ENCODE measurements at regions not wholly inside any gene's neighbourhood (a gene's known extent, or its start where the extent isn't known, plus 50 kb on each side); places are given as distances from the start of the nearest gene placed in this dataset.

DNA sequence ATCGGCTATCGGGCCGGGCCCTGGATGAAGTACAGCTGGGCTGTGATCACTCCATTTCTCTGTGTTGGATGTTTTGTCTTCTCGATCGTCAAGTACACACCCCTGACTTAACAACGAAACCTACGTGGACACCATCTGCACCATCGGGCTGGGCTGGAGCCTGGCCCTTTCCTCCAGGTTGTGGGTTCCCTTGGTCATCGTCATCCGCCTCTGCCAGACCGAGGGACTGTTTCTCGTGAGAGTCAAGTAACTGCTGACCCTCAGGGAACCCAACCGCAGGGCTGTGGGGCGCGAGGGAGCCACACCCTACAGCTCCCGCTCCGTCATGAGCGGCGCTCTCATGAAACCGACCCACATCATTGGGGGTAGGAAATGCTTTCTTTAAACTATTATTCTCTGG, 842.4 kb upstream of the TMPRSS15 start:
- peaks cover 14% of the 10 kb centered on the region for H3K9me3 Mint-ChIP-seq
- ChIA-PET CTCF (no interaction called here), POLR2A (no interaction called here)
- DNase-seq (no peak), ATAC-seq (no peak)
- H3K36me3 Mint-ChIP-seq (ENCODE audit: low read depth), result no peaks in the 10 kb centered on the region
- no peaks in the 10 kb centered on the region for H3K27me3 Mint-ChIP-seq
- TF ChIP-seq, protein P1, sequence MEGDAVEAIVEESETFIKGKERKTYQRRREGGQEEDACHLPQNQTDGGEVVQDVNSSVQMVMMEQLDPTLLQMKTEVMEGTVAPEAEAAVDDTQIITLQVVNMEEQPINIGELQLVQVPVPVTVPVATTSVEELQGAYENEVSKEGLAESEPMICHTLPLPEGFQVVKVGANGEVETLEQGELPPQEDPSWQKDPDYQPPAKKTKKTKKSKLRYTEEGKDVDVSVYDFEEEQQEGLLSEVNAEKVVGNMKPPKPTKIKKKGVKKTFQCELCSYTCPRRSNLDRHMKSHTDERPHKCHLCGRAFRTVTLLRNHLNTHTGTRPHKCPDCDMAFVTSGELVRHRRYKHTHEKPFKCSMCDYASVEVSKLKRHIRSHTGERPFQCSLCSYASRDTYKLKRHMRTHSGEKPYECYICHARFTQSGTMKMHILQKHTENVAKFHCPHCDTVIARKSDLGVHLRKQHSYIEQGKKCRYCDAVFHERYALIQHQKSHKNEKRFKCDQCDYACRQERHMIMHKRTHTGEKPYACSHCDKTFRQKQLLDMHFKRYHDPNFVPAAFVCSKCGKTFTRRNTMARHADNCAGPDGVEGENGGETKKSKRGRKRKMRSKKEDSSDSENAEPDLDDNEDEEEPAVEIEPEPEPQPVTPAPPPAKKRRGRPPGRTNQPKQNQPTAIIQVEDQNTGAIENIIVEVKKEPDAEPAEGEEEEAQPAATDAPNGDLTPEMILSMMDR (IDR thresholded peaks at IDR 0.05), result no peak
- intact Hi-C loops (cut with micrococcal nuclease), result no loop called here
- no peaks in the 10 kb centered on the region for H3K4me1 Mint-ChIP-seq (ENCODE audit: low read depth)
- no peak overlapping the region for H3K4me3 Mint-ChIP-seq
- H3K27ac Mint-ChIP-seq, result no peak overlapping the region

DNA sequence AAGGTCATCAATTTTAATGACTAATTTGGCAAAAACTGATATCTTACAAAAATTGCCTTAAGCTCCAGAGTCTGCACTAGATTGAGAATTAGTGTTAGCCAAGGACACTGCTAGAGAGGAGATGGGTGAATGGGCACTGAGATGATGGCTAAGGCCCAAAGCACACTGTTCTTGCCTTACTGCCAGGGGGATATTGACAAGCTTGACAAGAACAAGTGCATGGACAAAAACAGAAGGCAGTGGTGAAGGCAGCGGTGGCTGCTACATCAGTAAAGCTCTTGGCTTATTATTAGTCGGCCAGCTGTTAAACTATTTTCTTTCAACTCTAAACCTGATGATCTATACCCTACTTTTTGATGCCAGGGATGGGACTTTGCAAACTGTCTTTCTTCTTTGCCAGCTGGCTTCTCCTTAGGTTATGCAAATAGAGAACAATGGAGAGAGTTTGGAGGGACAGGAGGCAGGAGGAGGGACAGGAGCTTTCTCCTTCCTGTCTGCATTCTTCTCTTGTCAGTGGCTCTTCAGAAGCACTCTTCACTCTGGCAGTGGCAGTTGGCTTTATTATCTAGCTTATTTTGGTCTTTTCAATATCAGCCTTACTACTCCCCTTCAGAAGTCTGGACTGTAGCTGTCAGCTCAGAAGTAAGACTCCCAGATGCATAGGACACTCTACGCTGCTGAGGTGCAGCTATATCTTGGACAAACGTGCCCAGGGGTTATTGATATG, 853.5 kb upstream of the TMPRSS15 start:
- Mint-ChIP-seq H3K36me3 (ENCODE audit: low read depth) (no peaks in the 10 kb centered on the region), H3K4me1 (ENCODE audit: low read depth) (no peaks in the 10 kb centered on the region), H3K4me3 (no peak overlapping the region), H3K27ac (no peak overlapping the region), H3K9me3 (peaks cover 6% of the 10 kb centered on the region), H3K27me3 (no peaks in the 10 kb centered on the region)
- TF ChIP-seq, protein P1 (IDR thresholded peaks at IDR 0.05), result no peak
- intact Hi-C loops (cut with micrococcal nuclease), result no loop called here
- no peak for ATAC-seq
- POLR2A ChIA-PET, result no interaction called here
- no peak for DNase-seq
- CTCF ChIA-PET, result no interaction called here

DNA sequence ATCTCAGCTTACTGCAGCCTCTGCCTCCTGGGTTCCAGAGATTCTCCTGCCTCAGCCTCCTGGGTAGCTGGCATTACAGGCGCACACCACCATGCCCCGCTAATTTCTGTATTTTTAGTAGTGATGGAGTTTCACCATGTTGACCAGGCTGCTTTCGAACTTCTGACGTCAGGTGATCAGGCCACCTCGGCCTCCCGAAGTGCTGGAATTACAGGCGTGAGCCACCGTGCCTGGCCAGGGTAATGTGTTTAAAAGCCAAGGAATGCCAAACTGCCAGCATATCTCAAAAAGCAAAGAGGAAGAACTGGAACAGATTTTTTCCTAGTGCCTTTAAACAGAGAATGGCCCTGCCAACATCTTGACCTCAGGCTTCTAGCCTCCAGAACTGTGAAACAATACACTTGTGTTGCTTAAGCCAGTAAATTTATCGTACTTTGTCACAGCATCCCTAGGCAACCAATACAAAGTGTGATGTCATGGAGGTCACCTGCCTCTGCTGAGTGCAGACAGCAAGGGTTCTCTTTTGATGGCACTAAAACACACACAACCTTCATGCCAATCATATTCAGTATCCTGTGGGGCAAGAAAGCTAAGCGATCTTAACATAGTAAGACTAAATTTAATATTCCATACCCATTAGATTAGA, 858.3 kb upstream of the TMPRSS15 start:
- ChIA-PET CTCF (no interaction called here), POLR2A (no interaction called here)
- Mint-ChIP-seq H3K9me3 (peaks cover 3% of the 10 kb centered on the region), H3K27ac (no peak overlapping the region), H3K4me1 (ENCODE audit: low read depth) (no peaks in the 10 kb centered on the region), H3K27me3 (no peaks in the 10 kb centered on the region), H3K36me3 (ENCODE audit: low read depth) (no peaks in the 10 kb centered on the region), H3K4me3 (no peak overlapping the region)
- TF ChIP-seq, protein P1 (IDR thresholded peaks at IDR 0.05), result no peak
- DNase-seq (no peak), ATAC-seq (no peak)
- intact Hi-C loops (cut with micrococcal nuclease), result no loop called here

DNA sequence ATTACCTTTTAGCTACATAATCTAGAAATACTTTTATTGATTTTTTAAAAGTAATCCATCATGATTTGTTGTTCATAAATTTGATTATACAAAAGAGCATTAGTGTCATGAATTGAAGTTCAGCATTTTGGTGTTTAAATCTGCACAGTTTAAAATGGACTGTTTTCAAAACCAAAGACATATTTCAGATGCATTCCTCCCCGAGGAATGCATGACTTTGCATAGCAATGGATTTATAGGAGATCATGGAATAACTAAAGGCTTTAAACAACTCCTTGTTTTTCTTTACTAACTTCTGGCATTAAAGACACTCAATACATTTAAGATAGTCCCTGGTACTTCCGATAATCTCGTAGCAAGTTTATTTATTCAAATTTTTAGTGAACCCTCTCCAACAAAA, 863.1 kb upstream of the TMPRSS15 start:
- DNase-seq, result no peak
- H3K4me3 Mint-ChIP-seq, result no peak overlapping the region
- no peak for ATAC-seq
- TF ChIP-seq, protein P1 (IDR thresholded peaks at IDR 0.05), result no peak
- no peak overlapping the region for H3K27ac Mint-ChIP-seq
- ChIA-PET CTCF (no interaction called here), POLR2A (no interaction called here)
- H3K4me1 Mint-ChIP-seq (ENCODE audit: low read depth), result no peaks in the 10 kb centered on the region
- H3K36me3 Mint-ChIP-seq (ENCODE audit: low read depth), result no peaks in the 10 kb centered on the region
- intact Hi-C loops (cut with micrococcal nuclease), result no loop called here
- no peaks in the 10 kb centered on the region for H3K27me3 Mint-ChIP-seq
- H3K9me3 Mint-ChIP-seq, result peaks cover 2% of the 10 kb centered on the region

DNA sequence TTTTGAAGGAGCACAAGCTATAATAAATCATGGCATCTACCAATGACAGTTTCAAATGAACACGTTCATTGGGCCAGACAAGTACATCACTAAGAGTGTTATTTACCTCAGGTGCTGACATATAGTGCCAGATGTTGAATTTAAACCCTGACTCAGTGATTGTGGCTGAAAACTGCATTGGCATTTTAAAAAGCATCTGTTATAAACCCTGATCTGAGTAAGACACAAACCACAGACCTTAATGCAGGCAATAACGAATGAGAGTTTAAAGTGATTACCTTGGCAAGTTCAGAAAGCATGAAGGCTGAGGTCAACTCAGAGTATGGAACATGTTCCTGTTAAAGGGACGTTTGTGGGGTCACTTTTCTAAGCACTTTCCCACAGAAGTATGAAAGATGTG, 865.1 kb upstream of the TMPRSS15 start:
- ATAC-seq, result no peak
- H3K4me3 Mint-ChIP-seq, result no peak overlapping the region
- CTCF ChIA-PET, result no interaction called here
- no peaks in the 10 kb centered on the region for H3K27me3 Mint-ChIP-seq
- POLR2A ChIA-PET, result no interaction called here
- H3K36me3 Mint-ChIP-seq (ENCODE audit: low read depth), result no peaks in the 10 kb centered on the region
- TF ChIP-seq, protein P1 (IDR thresholded peaks at IDR 0.05), result no peak
- intact Hi-C loops (cut with micrococcal nuclease), result no loop called here
- H3K4me1 Mint-ChIP-seq (ENCODE audit: low read depth), result no peaks in the 10 kb centered on the region
- peaks cover 3% of the 10 kb centered on the region for H3K9me3 Mint-ChIP-seq
- no peak overlapping the region for H3K27ac Mint-ChIP-seq
- DNase-seq, result no peak
